Panc1 (cell line): ENCODE measurements at regions not wholly inside any gene's neighbourhood (a gene's known extent, or its start where the extent isn't known, plus 50 kb on each side); places are given as distances from the start of the nearest gene placed in this dataset.

Source experiments
- ATAC-seq: fragments of 200-7000 bp; cut with Tn5 transposase; 2 replicates; pipeline ENCODE4 v1.9.1; 2020; ENCODE audit warnings: mild to moderate bottlenecking, moderate library complexity
- BruUV-seq: library from RNA; stranded (reverse); fragments of 400-500 nt; replicated peaks from 2 replicates; lab custom pipeline; 2021; lab: Mats Ljungman, UMichigan
- CTCF ChIA-PET: fragments of 300-600 bp; sonication (Branson Sonifier 250); formaldehyde crosslinking; loops from one replicate; lab custom pipeline; 2022; ENCODE audit warnings: antibody characterized with exemption; lab: Charles Lee
- POLR2A ChIA-PET: fragments of 300-600 bp; sonication (Branson Sonifier 250); formaldehyde crosslinking; loops from one replicate; lab custom pipeline; 2022; ENCODE audit warnings: antibody characterized with exemption; lab: Charles Lee
- DNase-seq: peaks from one replicate; pipeline ENCODE4 v3.0.0-alpha.2; 2010; ENCODE audit warnings: low read depth, low spot score
- H3K27ac ChIP-seq: 2 replicates; pipeline ENCODE4 v1.5.1; 2011; ENCODE audit warnings: mild to moderate bottlenecking, low read length, inconsistent platforms
- H3K27me3 ChIP-seq: fragments of 200-500 bp; sonication (Bioruptor generic); 2 replicates; pipeline ENCODE4 v1.6.0; 2014; ENCODE audit warnings: low read length, inconsistent platforms; ENCODE audit not compliant: control insufficient read depth, insufficient read depth
- H3K36me3 ChIP-seq: fragments of 200-500 bp; sonication (Bioruptor generic); 2 replicates; pipeline ENCODE4 v1.5.1; 2014; ENCODE audit warnings: inconsistent platforms, mild to moderate bottlenecking, low read length, moderate library complexity; ENCODE audit not compliant: control insufficient read depth, insufficient read depth
- H3K4me1 ChIP-seq: 2 replicates; pipeline ENCODE4 v1.5.1; 2011; ENCODE audit warnings: inconsistent platforms, mild to moderate bottlenecking, low read length, moderate library complexity; ENCODE audit not compliant: control insufficient read depth, insufficient read depth
- H3K4me3 ChIP-seq, 2 experiments: 2 replicates each; pipeline ENCODE4 v1.5.1; 2011 to 2012; ENCODE audit warnings: low read depth in 2 of 2, low read length in 2 of 2, mild to moderate bottlenecking in 2 of 2, inconsistent platforms in 1 of 2, moderate library complexity in 1 of 2
- H3K9me3 ChIP-seq: fragments of 200-500 bp; sonication (Bioruptor generic); 2 replicates; pipeline ENCODE4 v1.5.1; 2014; ENCODE audit warnings: low read depth, mild to moderate bottlenecking, inconsistent platforms, low read length, moderate library complexity; ENCODE audit not compliant: control insufficient read depth, insufficient read depth
- CTCF ChIP-seq: fragments of 450-650 bp; IDR thresholded peaks from 2 replicates; pipeline ENCODE4 v1.5.1; 2017; ENCODE audit warnings: mild to moderate bottlenecking
- POLR2AphosphoS5 ChIP-seq: IDR thresholded peaks from 2 replicates; pipeline ENCODE4 v1.6.1; 2012; ENCODE audit warnings: mild to moderate bottlenecking, low read depth, low read length, moderate library complexity
- REST ChIP-seq, 2 experiments: IDR thresholded peaks; 2 replicates each; pipeline ENCODE4 v1.6.1; 2011 to 2012; ENCODE audit warnings: low read depth in 2 of 2, control low read depth in 1 of 2, low read length in 1 of 2, mild to moderate bottlenecking in 1 of 2, moderate library complexity in 1 of 2; ENCODE audit not compliant: insufficient read depth in 1 of 2
- SIN3A ChIP-seq: IDR thresholded peaks from 2 replicates; pipeline ENCODE4 v1.6.1; 2012; ENCODE audit warnings: low read depth, mild to moderate bottlenecking, low read length, moderate library complexity, borderline replicate concordance; ENCODE audit not compliant: insufficient read depth
- TCF7L2 ChIP-seq: IDR thresholded peaks from 2 replicates; pipeline ENCODE4 v1.6.1; 2011; ENCODE audit warnings: mild to moderate bottlenecking, low read depth, low read length, inconsistent platforms
- in situ Hi-C: cut with HindIII; loops from 2 replicates; pipeline ENCODE4 v1.10.0; 2016; ENCODE audit warnings: low sequenced_read_pairs, low pct_unique_long_range_greater_than_20kb
- intact Hi-C: fragments of 100-400 bp; cut with micrococcal nuclease; formaldehyde crosslinking; loops from one replicate; pipeline ENCODE4 v1.10.0; 2022; ENCODE audit not compliant: unreplicated experiment

GRCh38 chr13:34879851-34880250, 62.2 kb upstream of the NBEA start:
- H3K4me1 ChIP-seq = no peaks in the 10 kb centered on the region
- no peaks in the 10 kb centered on the region for H3K36me3 ChIP-seq
- no peak for DNase-seq
- H3K4me3 ChIP-seq = no peak overlapping the region
- in situ Hi-C loops = no loop called here
- CTCF ChIA-PET = no interaction called here
- BruUV-seq = no TSS peak
- no peak for TF ChIP-seq POLR2AphosphoS5
- TF ChIP-seq TCF7L2 = no peak
- no peak for TF ChIP-seq REST (IDR thresholded peaks at IDR 0.05; ENCODE audit: insufficient read depth in 1 of 2, low read depth in 2 of 2, low read length in 1 of 2)
- no peak for TF ChIP-seq CTCF
- no peak for TF ChIP-seq SIN3A
- ATAC-seq = no peak
- H3K27me3 ChIP-seq = no peaks in the 10 kb centered on the region
- intact Hi-C loops = no loop called here
- H3K9me3 ChIP-seq = no peaks in the 10 kb centered on the region
- POLR2A ChIA-PET = no interaction called here
- no peak overlapping the region for H3K27ac ChIP-seq

- Histone ChIP-seq H3K36me3 (no peaks in the 10 kb centered on the region), H3K9me3 (no peaks in the 10 kb centered on the region), H3K4me3 (no peak overlapping the region), H3K27me3 (no peaks in the 10 kb centered on the region), H3K4me1 (no peaks in the 10 kb centered on the region), H3K27ac (no peak overlapping the region)
- TF ChIP-seq POLR2AphosphoS5 (no peak), TCF7L2 (no peak), SIN3A (no peak), REST (IDR thresholded peaks at IDR 0.05; ENCODE audit: insufficient read depth in 1 of 2, low read depth in 2 of 2, low read length in 1 of 2) (no peak), CTCF (no peak)
- POLR2A ChIA-PET = no interaction called here
- in situ Hi-C loops (no loop called here), intact Hi-C loops (no loop called here)
- no TSS peak for BruUV-seq
- CTCF ChIA-PET = no interaction called here
- no peak for ATAC-seq
- DNase-seq = no peak
These were observed 60.6 kb upstream of the NBEA start for GRCh38 chr13:34881494-34881893.
